ENCODE measurements at regions not wholly inside any gene's neighbourhood (a gene's known extent, or its start where the extent isn't known, plus 50 kb on each side); places are given as distances from the start of the nearest gene placed in this dataset.

DNA sequence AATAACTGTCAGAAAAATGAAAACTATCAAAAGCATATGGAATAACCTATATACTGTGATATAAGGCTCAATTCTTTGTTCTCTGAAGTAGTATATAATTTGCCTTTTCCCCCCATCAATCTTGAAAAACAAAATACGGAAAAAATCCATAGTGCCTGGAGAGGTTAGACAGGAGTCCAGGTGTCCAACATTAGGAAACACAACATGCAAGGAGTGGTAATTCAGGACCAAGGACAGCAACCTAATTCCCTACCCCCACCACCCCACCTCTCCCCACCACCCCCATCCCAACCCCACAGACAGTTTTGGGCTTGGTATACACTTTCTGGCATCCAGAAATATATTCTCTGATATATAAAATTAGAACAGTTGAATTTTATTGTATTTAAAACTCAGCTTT is 55.1 kb upstream of the SLC25A26 start:
- DNase-seq (ENCODE audit: low spot score), result no peak

DNA sequence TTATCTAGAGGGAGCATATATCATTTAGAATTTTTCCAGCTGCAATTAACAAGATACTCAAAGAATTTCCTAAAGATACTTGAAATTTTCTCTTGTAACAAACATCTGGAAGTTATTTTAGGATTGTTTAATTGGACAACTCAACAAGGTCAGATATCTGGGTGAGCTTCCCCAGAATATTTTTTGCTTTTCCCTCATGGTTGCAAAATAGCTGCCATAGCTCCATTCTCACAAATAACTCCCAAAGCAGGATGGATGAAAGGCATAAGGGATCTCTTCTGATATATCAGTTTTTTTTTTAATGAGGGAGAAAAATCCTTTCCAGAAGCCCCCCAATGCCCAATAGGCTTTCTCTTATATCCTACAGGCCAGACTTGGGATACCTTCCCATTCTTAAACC is 56.6 kb upstream of the SLC25A26 start:
- no peak for DNase-seq (ENCODE audit: low spot score)

DNA sequence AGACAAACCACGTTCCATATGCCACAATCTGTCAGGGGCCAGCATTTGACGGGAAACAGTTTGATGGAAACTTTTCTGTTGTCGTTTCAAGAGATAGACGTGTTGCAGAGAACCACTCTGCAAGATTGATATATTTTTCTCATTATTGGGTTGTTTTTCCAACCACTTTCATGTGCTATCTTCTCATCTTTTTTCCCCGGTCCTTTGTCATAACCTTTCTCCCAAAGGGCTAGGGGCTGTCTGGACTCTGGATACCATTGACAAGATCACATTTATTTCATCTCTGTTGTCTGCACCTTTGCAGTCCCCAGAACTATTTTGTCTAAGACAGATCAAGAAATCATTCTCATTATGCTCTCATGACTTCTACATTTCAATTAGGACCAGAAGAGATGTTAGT is 57.6 kb upstream of the SLC25A26 start:
- DNase-seq (ENCODE audit: low spot score), result no peak

DNA sequence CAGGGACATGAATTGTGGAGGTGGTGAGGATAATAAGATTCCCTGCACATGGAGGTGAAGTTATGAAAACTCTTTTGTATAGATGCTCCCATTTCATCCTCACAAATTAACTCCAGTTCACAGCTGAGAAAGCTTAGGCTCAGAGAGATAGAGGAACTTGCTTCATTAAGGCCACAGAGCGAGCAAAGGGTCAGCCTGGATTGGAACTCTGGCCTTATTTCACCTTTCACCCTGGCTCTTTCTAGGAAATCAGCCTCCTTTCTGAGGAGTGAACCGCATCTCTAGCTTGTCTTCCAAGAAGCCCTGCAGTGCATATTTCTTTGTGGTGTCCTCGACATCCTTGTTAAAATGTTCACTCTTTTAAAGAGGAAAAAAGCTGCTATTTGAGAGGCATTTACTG is 58.0 kb upstream of the SLC25A26 start:
- DNase-seq (ENCODE audit: low spot score), result no peak

DNA sequence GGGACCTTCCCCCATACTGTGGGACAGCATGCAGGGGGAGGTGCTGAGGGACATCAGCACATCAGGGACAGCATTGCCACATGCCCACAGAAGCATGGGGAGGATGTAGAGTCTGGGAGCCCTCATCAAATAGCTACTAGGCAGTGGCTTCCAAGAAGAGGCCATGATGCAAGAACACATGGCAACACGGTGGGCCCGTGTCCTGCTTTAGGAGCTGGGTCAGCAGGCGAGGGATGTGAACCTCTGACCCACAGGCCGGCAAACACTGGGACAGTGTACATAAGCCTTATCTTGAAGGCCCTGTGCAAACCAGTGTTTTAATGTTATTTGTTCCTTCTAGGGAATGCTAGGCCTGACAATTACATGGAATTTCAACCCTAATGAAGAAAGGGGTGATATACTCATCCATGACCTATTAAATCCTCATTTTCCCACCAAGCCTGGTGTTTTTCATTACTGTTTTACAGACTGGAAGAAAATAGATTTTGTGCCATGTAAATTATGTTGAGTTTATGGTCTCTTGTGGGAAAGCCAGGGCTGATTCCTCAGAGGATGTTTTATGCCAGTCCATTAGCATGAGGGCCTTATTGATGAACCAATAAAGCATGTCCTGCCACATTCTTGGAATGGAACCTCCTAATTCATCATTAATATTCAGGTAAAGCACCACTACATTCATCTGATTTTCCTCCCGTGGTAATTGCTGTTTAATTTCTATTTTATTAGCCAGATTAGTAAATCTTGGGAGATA is 61.7 kb upstream of the SLC25A26 start:
- DNase-seq (ENCODE audit: low spot score), result no peak

DNA sequence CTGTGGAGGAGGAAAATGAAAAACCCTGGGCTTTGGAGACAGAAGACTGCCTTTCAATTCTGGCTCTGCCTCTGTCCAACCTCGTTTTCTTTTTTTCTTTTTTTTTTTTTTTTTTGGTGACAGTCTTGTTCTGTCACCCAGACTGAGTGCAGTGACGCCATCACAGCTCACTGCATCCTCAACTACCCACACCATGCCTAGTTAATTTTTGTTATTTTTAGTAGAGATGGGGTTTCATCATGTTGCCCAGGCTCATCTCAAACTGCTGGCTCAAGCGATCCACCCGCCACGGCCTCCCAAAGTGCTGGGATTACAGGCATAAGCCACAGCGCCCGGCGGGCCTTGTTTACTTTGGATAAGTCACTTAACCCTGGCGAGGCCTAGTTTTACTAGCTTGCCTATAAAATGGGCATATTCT is 66.3 kb upstream of the SLC25A26 start:
- no peak for DNase-seq (ENCODE audit: low spot score)

DNA sequence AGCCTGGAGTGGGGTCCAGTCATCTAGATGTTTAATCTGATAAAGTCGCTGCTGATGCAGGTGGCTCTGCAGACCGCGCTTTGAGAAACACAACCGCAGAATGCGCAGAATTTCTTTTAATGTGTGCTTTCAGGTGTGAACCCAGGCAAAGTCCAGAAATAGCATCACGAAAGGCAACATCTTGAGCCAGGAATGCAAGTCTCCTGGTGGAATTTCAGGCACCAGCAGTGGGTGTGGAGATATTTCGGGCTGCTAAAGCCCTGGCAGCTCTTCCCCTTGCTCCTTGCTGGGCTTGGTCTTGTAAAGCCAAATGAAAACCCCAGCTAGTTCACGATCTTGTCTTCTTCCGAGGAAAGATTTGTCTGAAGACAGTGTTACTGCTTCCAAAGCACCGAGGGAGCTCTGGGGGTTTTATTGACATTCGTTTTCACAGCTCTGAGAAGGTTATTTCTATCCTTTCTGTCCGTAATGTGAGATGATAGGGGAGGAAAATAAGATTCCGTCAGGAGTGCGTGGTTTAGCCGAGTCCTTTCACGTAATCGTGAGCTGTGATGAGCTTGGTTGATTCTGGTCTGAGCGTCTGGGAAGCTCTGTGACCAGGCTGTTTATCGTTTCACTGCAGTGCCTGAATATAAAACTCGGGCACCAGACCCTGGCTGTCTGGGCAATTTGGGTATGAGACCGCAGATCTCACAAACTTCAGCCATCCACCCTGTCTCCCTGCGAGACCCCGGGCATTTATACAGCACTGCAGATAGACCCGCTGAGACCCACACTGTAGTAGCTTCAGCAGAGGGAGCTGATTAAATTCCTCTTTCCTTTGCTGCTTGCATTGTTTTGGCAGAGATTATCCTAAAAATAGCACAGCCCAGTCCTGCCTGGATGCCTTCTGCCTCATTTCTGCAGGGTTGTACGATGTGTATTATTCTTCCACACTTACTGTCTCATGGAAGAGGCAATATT is 67.0 kb upstream of the SLC25A26 start:
- no peak for DNase-seq (ENCODE audit: low spot score)

DNA sequence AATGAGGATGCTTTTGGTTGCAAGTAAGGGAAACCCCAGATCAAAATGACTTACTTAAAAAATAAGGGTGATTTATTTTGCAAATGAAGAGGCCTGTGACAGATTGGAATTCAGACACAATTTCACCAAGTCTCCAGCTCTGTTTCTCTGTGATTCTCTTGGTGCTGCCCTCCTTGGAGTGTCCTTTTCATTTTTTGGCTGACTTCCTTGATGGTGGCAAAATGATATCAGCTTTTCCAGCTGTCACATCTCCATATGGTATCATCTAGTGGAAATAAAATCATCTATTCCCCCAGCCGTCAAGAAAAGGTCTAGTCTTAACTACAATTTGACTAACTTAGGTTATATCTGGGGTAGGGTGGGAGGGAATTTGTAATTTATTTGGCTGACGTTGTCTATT is 68.5 kb upstream of the SLC25A26 start:
- no peak for DNase-seq (ENCODE audit: low spot score)

DNA sequence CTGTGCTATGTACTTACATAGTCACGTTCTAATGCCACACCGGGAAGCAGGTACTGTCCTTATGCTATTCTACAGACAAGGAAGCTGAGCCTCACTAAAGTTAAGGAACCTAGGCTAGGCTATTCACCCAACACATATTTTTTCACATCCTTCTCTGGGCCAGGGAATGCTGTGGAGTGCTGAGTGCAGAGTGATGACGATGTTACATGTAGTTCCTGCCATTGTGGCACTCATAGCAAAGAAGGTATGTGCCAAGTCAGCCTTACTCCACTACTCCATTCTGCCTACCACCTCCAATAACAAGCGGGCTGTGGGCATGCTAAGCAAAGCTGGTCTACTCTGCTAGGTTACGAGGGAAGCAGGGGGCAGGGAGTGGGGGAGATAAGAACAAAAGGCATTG is 69.8 kb upstream of the SLC25A26 start:
- no peak for DNase-seq (ENCODE audit: low spot score)

DNA sequence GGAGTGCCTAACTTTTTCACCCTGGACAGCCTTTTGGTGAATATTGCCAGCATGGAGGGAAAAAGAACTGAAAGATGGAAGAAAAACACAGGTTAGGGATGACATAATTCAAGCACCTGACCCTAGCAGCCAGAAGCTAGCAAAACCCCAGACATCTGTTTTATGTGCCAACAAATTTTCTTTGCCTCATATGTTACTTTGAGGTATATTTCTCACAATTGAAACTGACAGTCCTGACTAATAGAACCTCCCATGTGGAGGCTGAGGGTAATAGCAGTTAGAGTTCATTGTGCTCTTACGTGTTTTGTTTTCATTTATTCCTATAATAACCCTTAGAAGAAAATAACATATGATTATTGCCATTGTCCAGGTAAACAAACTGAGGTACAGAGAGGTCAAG is 71.5 kb upstream of the SLC25A26 start:
- no peak for DNase-seq (ENCODE audit: low spot score)

DNA sequence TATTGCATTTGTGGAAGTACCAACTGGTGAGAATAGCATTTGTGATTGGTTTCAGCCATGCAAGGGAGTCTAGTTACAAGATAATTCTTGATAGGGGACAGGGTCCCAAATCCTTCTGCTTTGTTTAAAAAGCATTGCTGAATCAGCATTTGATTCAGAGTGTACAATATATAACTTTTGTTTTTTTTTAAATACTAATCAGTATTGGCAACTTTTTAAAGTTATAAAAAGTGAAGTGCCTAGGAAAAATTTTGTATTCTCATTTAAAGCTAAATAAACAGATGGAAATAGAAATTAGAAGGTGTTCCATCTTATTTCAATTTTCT is 75.4 kb upstream of the SLC25A26 start:
- no peak for DNase-seq (ENCODE audit: low spot score)

DNA sequence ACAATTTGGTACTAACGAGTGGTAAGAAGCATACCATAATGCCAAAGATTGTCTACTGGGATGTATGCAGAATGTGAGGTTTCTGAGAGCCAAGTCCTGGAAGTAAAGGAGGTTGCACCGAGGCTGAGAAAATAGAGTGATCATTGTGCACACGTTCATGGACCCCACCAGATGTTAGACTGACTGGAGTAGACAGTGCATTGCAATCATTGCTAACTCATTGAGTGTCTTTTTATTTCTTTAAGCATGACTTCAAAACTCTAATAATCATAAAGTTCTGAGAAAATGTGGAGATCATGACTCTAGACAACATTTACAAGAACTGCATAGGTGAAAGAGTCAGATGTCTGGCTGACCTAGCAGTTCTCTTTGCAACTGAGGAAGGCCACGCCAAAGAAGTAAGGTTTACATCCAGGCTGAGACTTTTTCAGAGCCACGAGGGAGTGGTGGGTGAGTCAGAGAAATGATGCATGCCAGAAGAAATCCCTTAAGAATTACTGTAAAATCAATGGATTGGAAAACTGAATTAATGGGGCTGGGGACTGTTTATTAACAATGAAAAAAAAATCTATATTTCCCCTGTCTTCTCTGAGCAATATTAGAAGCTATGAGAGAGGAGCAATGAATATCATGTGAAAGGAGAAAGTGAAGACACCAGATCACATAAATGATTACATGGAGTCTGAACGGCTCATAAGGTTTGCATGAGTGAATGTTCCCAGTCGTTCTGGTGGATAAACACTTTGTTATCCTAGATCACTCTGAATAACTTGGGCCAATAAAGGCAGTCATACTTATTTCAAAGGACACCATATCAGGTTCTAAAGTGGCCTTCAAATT is 76.0 kb upstream of the SLC25A26 start:
- no peak for DNase-seq (ENCODE audit: low spot score)

DNA sequence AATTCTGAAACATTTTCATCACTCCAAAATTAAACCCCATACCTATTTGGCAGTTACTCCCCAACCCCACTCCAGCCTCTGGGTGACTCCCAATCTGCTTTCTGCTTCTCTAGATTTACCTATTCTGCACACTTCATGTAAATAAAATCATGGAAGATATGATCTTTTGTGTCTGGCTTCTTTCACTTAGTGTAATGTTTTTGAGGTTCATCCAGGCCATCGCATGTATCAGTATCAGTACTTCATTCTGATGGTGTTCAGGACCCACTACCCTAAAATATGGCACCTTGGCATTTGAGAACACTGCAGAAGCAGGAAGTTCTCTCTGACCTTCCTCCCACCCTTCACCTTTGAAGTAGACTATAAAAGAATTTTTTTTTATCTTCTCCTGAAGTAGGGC is 78.7 kb upstream of the SLC25A26 start:
- DNase-seq (ENCODE audit: low spot score), result no peak

DNA sequence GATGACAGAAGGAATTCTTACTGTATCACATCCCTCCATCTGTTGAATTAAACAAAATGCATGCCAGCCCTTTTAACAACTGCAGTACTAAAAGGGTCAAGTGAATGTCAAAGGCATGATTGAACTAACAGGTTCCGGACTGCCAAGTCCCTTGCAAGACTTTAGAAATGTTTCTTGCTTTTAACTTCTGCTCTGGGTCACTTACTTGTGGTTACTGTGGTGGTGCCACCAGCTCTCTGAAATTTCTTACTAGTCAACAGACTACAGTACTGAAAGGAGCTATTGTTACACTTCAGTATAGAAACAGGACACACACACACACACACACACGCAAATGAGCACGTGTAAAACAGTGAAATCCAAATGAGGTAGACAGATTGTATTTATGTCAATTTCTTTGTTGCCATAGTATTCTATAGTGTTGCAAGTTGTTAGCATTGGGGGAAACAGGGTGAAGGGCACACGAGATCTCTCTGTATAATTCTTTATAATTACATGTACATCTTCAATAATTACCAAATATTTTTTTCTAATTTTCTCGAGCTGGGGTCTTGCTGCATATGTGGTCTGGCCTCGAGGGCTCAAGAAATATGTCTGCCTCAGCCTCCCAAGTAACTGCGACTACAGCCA is 79.9 kb upstream of the SLC25A26 start:
- no peak for DNase-seq (ENCODE audit: low spot score)

DNA sequence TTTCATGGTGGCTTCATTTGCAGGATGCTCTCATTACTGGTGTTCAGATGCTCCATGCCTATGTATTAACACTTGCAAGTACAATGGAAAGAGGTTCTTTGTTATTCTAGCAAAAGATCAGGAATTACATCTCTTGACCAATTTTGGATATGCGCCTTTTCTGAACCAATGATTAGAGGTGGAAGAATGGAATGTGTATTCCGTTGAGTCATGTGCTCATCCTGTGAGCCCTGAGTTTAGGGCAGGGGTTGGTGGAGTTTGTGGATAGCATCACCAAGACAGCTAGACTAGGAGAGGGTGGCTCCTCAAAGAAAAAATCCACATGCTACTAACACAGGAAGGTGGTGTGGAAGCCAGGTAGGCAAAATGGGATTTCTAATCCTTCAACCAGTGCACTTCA is 80.7 kb upstream of the SLC25A26 start:
- no peak for DNase-seq (ENCODE audit: low spot score)

DNA sequence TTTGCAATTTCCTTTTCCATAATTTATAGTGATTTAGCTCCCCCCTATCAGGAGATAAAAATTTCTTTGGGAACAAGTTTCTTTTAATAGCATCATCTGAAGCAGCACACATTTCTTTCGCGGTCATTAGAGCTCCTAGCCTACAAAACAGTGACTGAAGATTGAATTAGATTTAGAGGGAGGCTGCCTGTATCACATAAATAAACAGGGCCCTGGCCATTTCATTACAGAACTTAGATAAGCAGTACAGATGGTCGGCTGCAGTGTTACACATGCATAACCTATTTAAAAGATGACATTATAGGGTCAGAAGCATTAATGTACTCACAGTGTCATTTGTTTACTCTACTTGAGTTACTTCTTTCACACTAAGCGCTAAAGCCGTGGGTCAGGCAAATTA is 81.4 kb upstream of the SLC25A26 start:
- DNase-seq (ENCODE audit: low spot score), result no peak

DNA sequence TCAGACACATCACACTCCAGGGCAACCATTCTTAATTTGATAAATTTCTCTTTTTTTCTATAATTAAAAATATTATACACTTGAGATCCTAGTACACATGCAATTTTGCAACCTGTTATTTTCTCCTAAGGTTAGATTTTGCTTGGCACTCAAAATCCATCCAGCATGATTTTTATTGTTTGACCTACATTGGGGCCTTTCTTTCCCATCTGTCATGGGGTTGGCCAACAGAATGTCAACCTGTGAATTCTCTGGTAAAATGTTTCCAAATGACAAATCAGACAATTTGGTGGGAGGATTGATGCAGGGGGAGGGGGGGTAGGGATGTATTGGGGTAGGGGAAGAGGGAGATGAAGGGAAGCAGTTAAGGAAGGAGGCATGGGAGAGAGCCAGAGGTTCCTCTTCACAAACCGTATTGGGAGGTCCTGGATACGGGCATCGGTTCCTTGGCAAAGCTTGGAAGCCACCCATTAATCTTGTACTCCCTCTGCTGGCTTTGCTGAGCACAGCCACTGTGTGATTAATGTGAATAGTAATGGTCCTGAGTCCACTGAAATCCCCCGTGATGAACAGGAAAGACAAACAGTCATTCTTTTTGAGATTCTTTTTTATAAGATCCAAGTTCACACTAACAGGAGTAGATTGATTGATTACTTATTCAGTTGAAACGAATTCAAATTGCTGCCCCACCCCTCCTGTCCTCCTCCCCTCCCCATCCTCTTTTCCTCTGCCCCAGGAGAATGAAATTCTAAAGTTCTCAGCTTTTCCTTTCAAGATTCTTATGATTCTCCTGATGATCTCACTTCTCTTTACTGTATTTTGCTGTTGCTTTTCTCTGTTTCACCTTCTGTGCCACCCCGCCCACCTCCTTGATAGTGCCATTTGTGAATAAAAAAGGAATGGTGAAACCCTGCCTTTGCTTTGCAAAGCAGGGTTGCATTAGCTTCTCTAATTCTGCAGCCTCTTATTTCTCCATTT is 82.2 kb upstream of the SLC25A26 start:
- DNase-seq (ENCODE audit: low spot score), result peak; percentile 57

DNA sequence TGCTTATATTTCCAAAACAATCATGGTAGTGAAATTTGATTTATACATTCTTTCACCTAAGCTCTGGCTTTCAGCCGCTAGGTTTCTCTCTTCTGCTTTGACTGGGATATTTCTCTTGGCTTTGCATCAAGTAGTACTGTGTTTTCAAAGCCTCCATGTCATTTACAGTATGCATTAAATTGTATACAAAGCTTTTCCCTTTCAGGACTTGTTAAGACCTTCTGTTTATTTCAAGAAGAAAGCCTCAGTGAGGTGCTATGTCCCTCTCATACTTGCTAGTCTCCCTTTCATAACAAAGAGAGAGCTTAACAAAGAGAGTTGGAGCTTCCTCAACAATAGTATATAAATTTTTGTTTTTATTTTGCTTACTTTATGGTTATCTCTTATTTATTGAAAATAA is 84.2 kb upstream of the SLC25A26 start:
- DNase-seq (ENCODE audit: low spot score), result no peak

DNA sequence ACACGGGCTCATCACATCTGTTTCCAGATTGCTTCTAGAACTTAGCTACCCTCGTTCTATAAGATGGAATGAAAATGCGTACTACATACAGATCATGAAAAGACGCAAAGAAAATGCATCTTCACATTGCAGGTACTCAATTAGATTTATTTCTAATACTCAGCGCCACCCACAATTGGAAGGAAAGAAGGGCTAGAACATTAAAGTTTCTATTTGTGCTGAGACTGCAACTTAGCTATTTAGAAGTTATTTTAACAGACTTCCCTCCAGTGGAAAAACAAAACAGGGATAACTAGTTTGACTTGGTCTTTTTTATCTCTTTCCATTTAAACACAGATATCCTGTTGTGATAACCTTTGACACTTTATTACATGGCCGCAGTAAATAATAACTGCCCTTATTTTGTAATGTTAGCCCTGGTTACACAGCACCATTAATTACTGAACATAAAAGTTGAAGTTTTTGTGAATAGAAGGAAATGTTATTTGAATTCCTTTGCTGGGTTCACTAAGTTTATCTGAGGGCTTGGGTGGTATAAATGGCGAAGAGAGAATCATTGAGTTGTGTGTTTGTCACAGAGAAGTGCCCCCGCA is 86.9 kb upstream of the SLC25A26 start:
- DNase-seq (ENCODE audit: low spot score), result no peak

DNA sequence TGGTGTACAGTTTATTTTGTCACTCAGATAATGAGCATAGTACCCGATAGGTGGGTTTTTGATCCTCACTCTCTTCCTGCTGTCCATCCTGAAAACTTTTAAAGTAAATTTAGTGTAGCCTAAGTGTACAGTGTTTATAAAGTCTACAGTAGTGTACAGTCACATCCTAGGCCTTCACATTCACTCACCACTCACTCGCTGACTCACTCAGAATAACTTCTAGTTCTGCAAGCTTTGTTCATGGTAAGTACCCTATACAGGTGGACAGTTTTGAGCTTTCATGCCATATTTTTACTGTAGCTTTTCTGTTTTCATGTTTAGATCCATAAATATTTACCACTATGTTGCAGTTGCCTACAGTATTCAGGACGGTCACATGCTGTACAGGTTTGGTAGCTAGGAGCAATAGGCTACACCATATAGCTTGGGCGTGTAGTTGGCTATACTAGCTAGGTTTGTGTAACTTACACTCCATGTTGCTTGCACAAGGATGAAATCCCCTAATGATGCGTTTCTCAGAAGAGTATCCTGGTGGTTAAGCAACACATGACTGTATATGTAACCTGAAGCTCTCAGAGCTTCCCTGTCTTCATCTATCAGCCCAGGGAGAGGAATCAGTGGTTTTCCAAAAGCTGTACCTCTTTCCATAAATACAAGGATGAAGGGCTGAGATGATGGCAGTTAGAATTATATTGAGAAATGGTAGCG is 87.6 kb upstream of the SLC25A26 start:
- no peak for DNase-seq (ENCODE audit: low spot score)

Measured in LoVo (cell line).